ENCODE measurements at regions not wholly inside any gene's neighbourhood (a gene's known extent, or its start where the extent isn't known, plus 50 kb on each side); places are given as distances from the start of the nearest gene placed in this dataset.

DNA sequence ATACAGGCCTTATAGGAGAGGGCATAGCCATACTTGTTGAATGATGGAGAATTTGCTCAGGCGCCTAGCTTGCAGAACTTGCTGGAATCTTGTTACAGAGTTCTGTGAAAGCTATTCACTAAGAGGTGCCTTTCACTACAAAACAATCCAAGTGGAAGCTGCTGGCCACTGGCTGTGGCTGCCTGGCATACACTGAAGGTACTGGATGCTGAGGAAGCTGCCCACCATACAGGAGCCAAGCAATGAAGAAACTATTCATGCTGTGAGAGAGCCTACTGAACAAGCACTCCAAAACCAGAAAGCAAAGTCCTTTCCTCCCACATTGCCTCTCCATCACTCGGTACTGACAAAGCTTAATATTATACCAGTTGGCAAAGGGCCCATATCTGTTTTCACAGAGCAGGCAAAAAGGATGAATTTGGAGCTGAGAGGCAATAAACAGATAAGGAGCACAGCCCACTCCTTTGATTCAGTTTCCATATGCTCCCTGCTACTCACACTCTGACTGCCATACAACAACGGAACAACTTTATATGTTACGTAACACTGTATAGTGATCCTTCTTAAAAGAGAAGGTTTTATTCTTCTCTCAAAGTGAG lies 192.6 kb upstream of the ALCAM start:
- FAIRE-seq (no peak), ATAC-seq (no peak), DNase-seq (ENCODE audit: low read depth, low spot score) (no peak)
- Histone ChIP-seq H3K9me3 (replicated peaks; ENCODE audit: control insufficient read depth, insufficient read depth, low read length) (no peaks in the 10 kb centered on the region), H3K4me1 (ENCODE audit: control insufficient read depth, insufficient read depth, low read length) (no peaks in the 10 kb centered on the region), H3K27me3 (replicated peaks in 1 of 2; ENCODE audit: control insufficient read depth in 2 of 2, insufficient read depth in 2 of 2, low read length in 1 of 2) (no peaks in the 10 kb centered on the region), H2AFZ (ENCODE audit: control insufficient read depth, low read depth, low read length) (no peak overlapping the region), H3K9ac (ENCODE audit: control insufficient read depth, insufficient read depth, low read length) (no peak overlapping the region), H4K20me1 (ENCODE audit: control insufficient read depth, insufficient read depth) (no peaks in the 10 kb centered on the region), H3K4me3 (no peak overlapping the region), H3K4me2 (ENCODE audit: control insufficient read depth, insufficient read depth) (no peak overlapping the region), H3K79me2 (ENCODE audit: control insufficient read depth, insufficient read depth, low read length) (no peaks in the 10 kb centered on the region), H3K36me3 (ENCODE audit: control insufficient read depth in 2 of 2, insufficient read depth in 2 of 2, low read length in 1 of 2) (no peaks in the 10 kb centered on the region), H3K27ac (ENCODE audit: control insufficient read depth, insufficient read depth) (no peak overlapping the region)
- intact Hi-C loops (cut with micrococcal nuclease; ENCODE audit: unreplicated experiment) = no loop called here
- RAD21 ChIA-PET (ENCODE audit: unreplicated experiment) = interaction anchor here (1.0 kb wide), 1 partner anchor 10 kb away, joined by 3 read pairs; no protein-coding TSS in a partner anchor
- CTCF ChIA-PET = interaction anchor here (0.5 kb wide), 1 partner anchor 529 kb away, joined by 4 read pairs; no protein-coding TSS in a partner anchor
- POLR2A ChIA-PET = no interaction called here
- no peak for TF ChIP-seq SIX5 (IDR thresholded peaks at IDR 0.05; ENCODE audit: low read depth, low read length, severe bottlenecking)
- no peak for TF ChIP-seq CHD2 (IDR thresholded peaks at IDR 0.05; ENCODE audit: borderline replicate concordance, low read depth, low read length)
- TF ChIP-seq FOXM1 (IDR thresholded peaks at IDR 0.05; ENCODE audit: low read depth, low read length) = no peak
- no peak for TF ChIP-seq HCFC1 (IDR thresholded peaks at IDR 0.05; ENCODE audit: low read length)
- TF ChIP-seq MTA2 (IDR thresholded peaks at IDR 0.05; ENCODE audit: low read depth) = no peak
- TF ChIP-seq NBN (IDR thresholded peaks at IDR 0.05) = no peak
- no peak for TF ChIP-seq TCF7 (IDR thresholded peaks at IDR 0.05; ENCODE audit: borderline replicate concordance)
- TF ChIP-seq RAD21 (IDR thresholded peaks at IDR 0.05; ENCODE audit: insufficient read depth, low read depth, low read length) = no peak
- no peak for TF ChIP-seq YY1 (IDR thresholded peaks at IDR 0.05; ENCODE audit: low read depth, low read length)
- TF ChIP-seq IRF5 (IDR thresholded peaks at IDR 0.05; ENCODE audit: borderline replicate concordance) = no peak
- no peak for TF ChIP-seq ZNF384 (IDR thresholded peaks at IDR 0.05; ENCODE audit: borderline replicate concordance, low read depth, low read length)
- no peak for TF ChIP-seq ZBED1 (IDR thresholded peaks at IDR 0.05; ENCODE audit: borderline replicate concordance)
- TF ChIP-seq CBX3 (IDR thresholded peaks at IDR 0.05; ENCODE audit: borderline replicate concordance, low read depth) = no peak
- no peak for TF ChIP-seq ZNF207 (IDR thresholded peaks at IDR 0.05; ENCODE audit: borderline replicate concordance)
- TF ChIP-seq NR2C2 (IDR thresholded peaks at IDR 0.05; ENCODE audit: borderline replicate concordance, control insufficient read depth, insufficient read length, low read depth) = no peak
- no peak for TF ChIP-seq HDGF (IDR thresholded peaks at IDR 0.05)
- no peak for TF ChIP-seq CTCF (IDR thresholded peaks at IDR 0.05 in 2 of 3, conservative IDR thresholded peaks at IDR 0.05 in 1 of 3; ENCODE audit: control insufficient read depth in 2 of 3, extremely low read depth in 1 of 3, insufficient read depth in 1 of 3, low read depth in 3 of 3, low read length in 3 of 3)
- no peak for TF ChIP-seq BRCA1 (IDR thresholded peaks at IDR 0.05; ENCODE audit: low read depth, low read length)
- TF ChIP-seq FOXK2 (IDR thresholded peaks at IDR 0.05) = no peak
- no peak for TF ChIP-seq TBL1XR1 (IDR thresholded peaks at IDR 0.05; ENCODE audit: low read depth, low read length)
- SMC1A ChIA-PET (ENCODE audit: uncharacterized antibody, unreplicated experiment) = no interaction called here
- in situ Hi-C loops (cut with MboI) = no loop called here
- no TSS peak for BruUV-seq (replicated peaks)
- WGBS (ENCODE audit: insufficient coverage, insufficient replicate concordance, low lambda C conversion rate, missing lambda C conversion rate) = 60% methylated on average over 4 of the region's 4 CpGs
